ENCODE measurements at regions not wholly inside any gene's neighbourhood (a gene's known extent, or its start where the extent isn't known, plus 50 kb on each side); places are given as distances from the start of the nearest gene placed in this dataset.

DNA sequence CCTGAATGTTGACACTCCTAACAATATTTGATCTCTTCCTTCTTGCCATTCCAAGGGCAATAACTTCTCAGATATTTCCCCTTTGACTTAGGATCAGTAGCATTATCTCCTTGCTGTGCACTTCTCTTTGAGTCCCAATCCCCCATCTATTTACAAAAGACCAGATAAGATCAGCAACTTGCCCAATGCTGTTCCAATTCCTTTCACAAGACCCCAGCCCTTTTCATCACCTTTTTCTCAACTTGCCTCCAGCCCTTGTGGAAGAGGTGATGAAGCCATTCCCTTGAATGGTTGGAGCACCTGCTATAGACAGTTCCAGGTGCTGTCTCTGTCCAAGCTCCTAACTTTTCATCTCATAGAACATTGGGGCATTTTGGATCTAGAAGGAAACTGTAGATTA, 51.1 kb upstream of the ARID5B start:
- H3K27ac ChIP-seq, result no peak overlapping the region

More for the DNA sequence above, 51.1 kb upstream of the ARID5B start:
- H3K36me3 ChIP-seq, result no peaks in the 10 kb centered on the region
- no peak overlapping the region for H3K4me3 ChIP-seq
- no peak for TF ChIP-seq CTCF (IDR thresholded peaks at IDR 0.05)
- DNase-seq (no peak), ATAC-seq (no peak)
- intact Hi-C loops (cut with DNase I), result no loop called here
- no peaks in the 10 kb centered on the region for H3K9me3 ChIP-seq
- H3K27me3 ChIP-seq, result no peaks in the 10 kb centered on the region
- no peaks in the 10 kb centered on the region for H3K4me1 ChIP-seq
